GM12874 (cell line): ENCODE measurements at regions not wholly inside any gene's neighbourhood (a gene's known extent, or its start where the extent isn't known, plus 50 kb on each side); places are given as distances from the start of the nearest gene placed in this dataset.

Source experiments
- TF ChIP-seq, protein P1 (sequence below): IDR thresholded peaks from 2 replicates; pipeline ENCODE4 v1.5.1; 2011; ENCODE audit warnings: low read depth, mild to moderate bottlenecking, control low read depth, low read length, moderate library complexity; ENCODE audit not compliant: insufficient read depth

DNA sequence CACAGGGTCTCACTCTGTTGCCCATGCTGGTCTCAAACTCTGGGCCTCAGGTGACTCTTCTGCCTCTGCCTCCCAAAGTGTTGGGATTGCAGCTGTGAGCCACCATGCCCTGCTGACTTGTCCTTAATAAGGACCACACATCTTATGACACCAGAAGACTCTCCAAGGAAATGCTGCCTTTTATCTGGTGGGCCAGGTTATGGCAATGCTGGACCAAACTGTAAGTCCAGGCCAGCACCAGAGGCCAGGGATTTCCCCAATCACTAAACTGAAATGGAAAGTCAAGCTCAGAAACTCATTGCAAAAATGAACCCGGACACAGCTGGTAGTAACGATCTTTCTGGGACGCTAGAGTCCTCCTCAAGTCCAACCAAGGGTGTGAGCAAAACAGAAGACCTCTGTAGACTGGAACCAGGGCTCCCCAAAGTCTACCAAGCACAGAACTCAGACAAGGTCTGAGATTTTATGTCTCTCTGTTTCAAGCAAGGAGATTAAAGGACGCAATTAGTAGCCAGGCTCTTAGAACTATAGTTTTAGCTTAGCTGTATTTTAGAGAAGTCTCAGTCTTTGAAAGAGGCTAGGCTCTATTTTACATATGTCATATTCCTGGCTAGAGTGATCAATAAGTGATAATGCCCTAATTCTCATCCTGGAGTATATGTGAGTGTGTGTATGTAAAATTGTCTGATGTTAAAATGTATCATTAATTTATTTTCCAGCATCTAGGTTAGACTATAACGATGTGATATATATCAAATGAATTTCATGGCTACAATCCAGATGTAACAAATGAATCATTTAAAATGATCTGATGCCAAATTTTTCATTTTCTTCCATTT lies 74.0 kb upstream of the ITGB1 start:
- TF ChIP-seq, protein P1, sequence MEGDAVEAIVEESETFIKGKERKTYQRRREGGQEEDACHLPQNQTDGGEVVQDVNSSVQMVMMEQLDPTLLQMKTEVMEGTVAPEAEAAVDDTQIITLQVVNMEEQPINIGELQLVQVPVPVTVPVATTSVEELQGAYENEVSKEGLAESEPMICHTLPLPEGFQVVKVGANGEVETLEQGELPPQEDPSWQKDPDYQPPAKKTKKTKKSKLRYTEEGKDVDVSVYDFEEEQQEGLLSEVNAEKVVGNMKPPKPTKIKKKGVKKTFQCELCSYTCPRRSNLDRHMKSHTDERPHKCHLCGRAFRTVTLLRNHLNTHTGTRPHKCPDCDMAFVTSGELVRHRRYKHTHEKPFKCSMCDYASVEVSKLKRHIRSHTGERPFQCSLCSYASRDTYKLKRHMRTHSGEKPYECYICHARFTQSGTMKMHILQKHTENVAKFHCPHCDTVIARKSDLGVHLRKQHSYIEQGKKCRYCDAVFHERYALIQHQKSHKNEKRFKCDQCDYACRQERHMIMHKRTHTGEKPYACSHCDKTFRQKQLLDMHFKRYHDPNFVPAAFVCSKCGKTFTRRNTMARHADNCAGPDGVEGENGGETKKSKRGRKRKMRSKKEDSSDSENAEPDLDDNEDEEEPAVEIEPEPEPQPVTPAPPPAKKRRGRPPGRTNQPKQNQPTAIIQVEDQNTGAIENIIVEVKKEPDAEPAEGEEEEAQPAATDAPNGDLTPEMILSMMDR: no peak

DNA sequence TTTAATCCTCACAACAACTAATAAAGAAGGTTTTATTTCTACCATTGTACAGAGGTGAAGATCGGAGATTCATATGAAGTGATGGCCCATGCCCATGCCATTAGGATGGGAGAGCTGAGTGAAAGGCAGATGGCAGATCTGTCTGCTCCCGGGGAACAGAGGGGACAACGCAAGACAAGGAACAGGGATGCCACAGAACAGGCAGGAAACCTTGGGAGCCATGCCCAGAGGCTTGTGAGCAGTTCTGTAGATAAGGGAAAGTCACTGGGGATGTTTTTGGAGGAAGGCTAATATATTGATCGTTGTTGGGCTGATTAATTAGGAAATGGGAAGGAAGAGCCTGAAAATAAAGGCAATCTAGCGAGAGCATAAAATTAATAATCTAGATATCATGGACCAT lies 73.1 kb upstream of the ITGB1 start:
- TF ChIP-seq, protein P1: no peak

DNA sequence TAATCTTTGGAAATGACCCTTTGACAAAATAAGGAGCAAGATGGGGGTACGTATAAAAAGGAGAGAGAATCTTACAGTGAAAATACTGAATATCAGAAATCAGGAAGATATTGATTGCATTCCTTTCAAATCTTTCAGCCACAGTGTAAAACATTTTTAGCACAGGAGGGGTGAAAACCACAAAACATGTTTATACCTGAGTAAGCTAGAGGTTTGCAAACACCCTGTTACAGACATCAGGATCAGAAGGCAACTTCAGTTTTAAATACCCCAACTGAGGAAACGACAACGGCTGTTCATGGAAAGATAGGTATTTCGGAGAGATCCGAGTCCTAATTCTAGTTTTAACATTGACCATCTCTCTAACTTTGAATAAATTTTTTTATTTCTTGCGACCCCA lies 69.1 kb upstream of the ITGB1 start:
- TF ChIP-seq, protein P1: no peak

DNA sequence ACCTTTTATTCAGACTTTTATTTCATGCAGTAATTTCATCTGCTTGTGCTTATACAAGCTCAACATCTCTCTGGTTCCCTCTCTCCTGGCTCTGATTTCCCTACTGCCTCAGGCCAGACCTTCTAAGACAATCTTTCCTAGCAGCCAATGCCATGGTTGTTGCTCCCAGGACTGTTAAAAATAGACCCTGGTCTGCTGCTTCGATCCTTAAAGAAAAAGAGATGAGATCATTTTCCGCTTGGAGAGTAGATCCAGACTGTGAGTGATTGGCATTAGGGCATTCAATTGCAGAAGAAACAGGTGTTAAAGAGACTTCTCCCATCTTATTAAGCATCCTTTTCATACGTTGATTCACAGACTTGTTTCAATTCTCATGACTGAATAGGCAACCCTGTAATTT lies 68.4 kb upstream of the ITGB1 start:
- TF ChIP-seq, protein P1: no peak

DNA sequence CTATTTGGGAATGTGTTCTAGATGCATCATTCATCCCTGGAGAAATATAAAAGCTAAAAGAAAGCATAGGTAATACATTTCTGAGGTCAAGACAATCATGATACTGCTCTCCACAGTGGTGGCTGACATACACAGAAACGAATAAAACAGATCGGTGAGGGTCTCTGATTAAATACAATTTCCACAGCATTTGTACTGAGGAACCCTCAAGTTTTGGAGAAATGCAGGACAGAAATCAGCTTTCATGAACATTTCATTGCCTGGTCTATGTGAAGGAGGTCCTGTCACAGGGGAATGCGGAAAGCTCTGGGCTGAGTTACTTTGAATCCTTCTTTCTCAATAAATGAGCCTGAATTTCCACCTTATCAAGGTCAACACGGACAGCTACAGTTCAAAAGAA lies 67.9 kb upstream of the ITGB1 start:
- TF ChIP-seq, protein P1: no peak

DNA sequence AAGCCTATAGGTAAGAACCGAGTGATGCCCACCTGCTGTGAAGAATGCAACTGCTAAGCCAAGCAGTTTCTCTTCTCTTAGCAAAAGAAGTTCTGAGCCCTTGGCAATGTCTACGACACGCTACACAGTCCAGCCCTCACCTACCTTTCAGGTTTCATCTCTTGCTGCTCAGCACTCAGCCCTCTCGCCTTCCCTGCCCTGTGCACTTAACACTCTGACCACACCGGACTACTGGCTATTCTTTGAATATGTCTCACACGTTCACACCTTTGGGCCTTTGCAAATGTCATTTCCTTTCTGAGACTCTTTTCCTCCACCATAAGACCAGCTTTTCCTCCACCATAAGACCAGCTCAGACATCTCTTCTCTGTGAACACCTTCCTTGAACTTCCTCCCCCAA lies 67.0 kb upstream of the ITGB1 start:
- TF ChIP-seq, protein P1: no peak

DNA sequence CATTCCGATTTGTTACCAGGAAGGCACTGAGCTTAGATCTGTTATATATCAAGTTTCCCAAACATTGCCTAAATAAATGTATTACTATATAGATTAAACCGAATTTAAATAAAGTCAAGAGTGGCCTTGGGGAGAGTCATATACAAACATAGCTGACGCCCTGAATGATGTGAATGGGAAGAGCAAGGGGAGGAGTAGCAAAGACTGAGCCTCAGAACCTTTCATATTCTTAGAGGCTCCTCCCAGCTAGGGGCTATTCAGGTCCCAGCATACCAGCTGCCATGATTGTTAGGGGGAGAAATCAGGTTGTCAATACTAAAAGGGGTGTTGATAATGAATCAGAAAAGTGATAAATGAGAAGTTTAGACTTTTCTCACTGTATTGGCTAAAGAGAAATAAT lies 64.7 kb upstream of the ITGB1 start:
- TF ChIP-seq, protein P1: no peak
